Upper lobe of left lung (tissue), 6 donors: ENCODE measurements at regions not wholly inside any gene's neighbourhood (a gene's known extent, or its start where the extent isn't known, plus 50 kb on each side); places are given as distances from the start of the nearest gene placed in this dataset.

ENCODE experiments used
- ATAC-seq, 2 donors: fragments of 200-7000 bp; cut with Tn5 transposase; one replicate each; pipeline ENCODE4 v1.9.1; 2022; ENCODE audit warnings: mild to moderate bottlenecking in 2 of 2, moderate library complexity in 2 of 2; ENCODE audit not compliant: low FRiP score in 2 of 2
- DNase-seq, 2 donors: peaks; one replicate each; pipeline ENCODE4 v3.0.0-alpha.2; 2019 to 2020
- H3K27ac ChIP-seq, 4 donors: fragments of 200-600 bp; sonication (generic); one replicate each; pipeline ENCODE4 v1.5.1; 2016 to 2019
- H3K27me3 ChIP-seq, 4 donors: fragments of 200-600 bp; sonication (generic); one replicate each; pipeline ENCODE4 v1.5.1; 2017 to 2019
- H3K36me3 ChIP-seq, 4 donors: fragments of 200-600 bp; sonication (generic); one replicate each; pipeline ENCODE4 v1.5.1; 2016 to 2019
- H3K4me1 ChIP-seq, 4 donors: fragments of 200-600 bp; sonication (generic); one replicate each; pipeline ENCODE4 v1.5.1; 2018 to 2019
- H3K4me3 ChIP-seq, 4 donors: fragments of 200-600 bp; sonication (generic); one replicate each; pipeline ENCODE4 v1.5.1; 2017 to 2019; ENCODE audit warnings: mild to moderate bottlenecking in 2 of 4, moderate library complexity in 1 of 4
- H3K9me3 ChIP-seq, 4 donors: fragments of 200-600 bp; sonication (generic); one replicate each; pipeline ENCODE4 v1.5.1; 2018 to 2019
- EP300 ChIP-seq, 4 donors: sonication (generic); formaldehyde crosslinking; IDR thresholded peaks; one replicate each; pipeline ENCODE4 v1.5.1; 2017; ENCODE audit warnings: antibody characterized with exemption in 4 of 4, control low read depth in 2 of 4
- POLR2A ChIP-seq, 4 donors: fragments of 450-650 bp; IDR thresholded peaks; one replicate each; pipeline ENCODE4 v1.5.1; 2016 to 2017; ENCODE audit warnings: antibody characterized with exemption in 4 of 4, mild to moderate bottlenecking in 2 of 4
- POLR2AphosphoS5 ChIP-seq, 2 donors: sonication (generic); formaldehyde crosslinking; IDR thresholded peaks; one replicate each; pipeline ENCODE4 v1.5.1; 2017; ENCODE audit warnings: antibody characterized with exemption in 2 of 2
- WGBS, 2 donors: methylation state at CpG; one replicate each; pipeline ENCODE4 v1.1.5; 2017 to 2018; 5-methylcytosine and 5-hydroxymethylcytosine counted together
- TF ChIP-seq, protein P1 (sequence below), 6 experiments: fragments of 450-650 bp in 4 of 6; fragments of 200-600 bp in 2 of 6; sonication (generic) in 2 of 6; IDR thresholded peaks; one replicate each; pipeline ENCODE4 v1.5.1; 2016 to 2019; ENCODE audit warnings: antibody characterized with exemption in 6 of 6
- donor health status: DM: no; HTN: no; CAD: no; lungs with moderate emphysema.
- donor health status: DM: no; HTN: yes; CAD: no; lungs with severe emphysema.

DNA sequence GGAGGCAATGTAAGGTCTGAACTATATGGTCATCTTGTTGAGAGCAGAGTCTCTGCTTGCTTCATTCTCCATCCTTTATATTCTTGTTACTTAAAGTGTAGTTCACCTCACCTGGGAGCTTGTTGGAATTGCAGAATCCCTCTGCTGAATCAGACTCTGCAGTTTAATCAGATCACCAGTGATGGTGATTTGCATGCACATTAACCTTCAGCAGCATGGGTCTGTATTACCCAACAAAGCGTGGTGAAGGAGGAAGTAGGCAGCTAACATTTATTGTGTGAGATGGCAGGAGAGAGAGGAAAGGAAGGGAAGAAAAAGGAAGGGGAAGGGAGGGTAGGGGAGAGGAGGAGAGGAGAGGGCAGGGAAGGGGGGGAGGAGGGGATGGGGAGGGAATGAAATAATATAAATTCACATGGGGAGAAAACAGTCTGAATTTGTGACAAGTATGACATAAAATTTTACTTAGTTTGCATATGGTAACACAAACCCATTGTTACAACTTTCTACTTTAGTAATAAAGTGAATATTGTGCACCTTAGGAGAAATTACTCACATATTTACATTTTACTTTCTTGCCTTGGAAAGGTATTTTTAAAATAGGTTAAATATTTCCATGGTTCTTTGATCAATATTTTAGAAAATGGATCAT, 740.7 kb downstream of the DHX35 start:
- DNase-seq = no peak
- no peak overlapping the region for H3K4me3 ChIP-seq
- H3K4me1 ChIP-seq = no peaks in the 10 kb centered on the region
- H3K27ac ChIP-seq = no peak overlapping the region
- TF ChIP-seq, protein P1, sequence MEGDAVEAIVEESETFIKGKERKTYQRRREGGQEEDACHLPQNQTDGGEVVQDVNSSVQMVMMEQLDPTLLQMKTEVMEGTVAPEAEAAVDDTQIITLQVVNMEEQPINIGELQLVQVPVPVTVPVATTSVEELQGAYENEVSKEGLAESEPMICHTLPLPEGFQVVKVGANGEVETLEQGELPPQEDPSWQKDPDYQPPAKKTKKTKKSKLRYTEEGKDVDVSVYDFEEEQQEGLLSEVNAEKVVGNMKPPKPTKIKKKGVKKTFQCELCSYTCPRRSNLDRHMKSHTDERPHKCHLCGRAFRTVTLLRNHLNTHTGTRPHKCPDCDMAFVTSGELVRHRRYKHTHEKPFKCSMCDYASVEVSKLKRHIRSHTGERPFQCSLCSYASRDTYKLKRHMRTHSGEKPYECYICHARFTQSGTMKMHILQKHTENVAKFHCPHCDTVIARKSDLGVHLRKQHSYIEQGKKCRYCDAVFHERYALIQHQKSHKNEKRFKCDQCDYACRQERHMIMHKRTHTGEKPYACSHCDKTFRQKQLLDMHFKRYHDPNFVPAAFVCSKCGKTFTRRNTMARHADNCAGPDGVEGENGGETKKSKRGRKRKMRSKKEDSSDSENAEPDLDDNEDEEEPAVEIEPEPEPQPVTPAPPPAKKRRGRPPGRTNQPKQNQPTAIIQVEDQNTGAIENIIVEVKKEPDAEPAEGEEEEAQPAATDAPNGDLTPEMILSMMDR (IDR thresholded peaks at IDR 0.05) = no peak
- TF ChIP-seq EP300 (IDR thresholded peaks at IDR 0.05) (no peak), POLR2A (IDR thresholded peaks at IDR 0.05) (no peak), POLR2AphosphoS5 (IDR thresholded peaks at IDR 0.05) (no peak)
- no peaks in the 10 kb centered on the region for H3K9me3 ChIP-seq
- H3K27me3 ChIP-seq = no peaks in the 10 kb centered on the region
- H3K36me3 ChIP-seq = no peaks in the 10 kb centered on the region
- WGBS, 2 donors = 60 to 73% methylated on average over 1 of the region's 1 CpG
- no peak for ATAC-seq

DNA sequence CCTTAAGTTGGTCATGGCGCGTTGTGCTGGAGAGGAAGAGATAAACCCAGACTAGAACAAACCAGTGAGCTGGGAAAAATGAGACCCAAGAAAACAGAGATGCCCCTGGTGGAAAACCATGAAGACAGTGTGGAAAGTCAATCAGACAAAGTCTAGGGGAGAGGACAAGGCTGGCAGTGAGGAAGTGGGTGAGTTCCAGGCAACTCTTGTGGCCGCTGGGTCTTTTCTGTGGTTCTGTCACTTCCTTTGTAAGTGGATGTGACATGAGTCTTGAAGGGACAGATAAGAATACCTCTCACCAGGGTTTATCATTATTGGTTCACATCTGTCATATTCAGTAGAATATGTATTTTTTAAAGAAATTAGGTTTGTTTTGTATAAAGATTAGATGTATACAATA, 738.4 kb downstream of the DHX35 start:
- no peaks in the 10 kb centered on the region for H3K27me3 ChIP-seq
- TF ChIP-seq, protein P1 (IDR thresholded peaks at IDR 0.05) = no peak
- no peak for TF ChIP-seq POLR2AphosphoS5 (IDR thresholded peaks at IDR 0.05)
- TF ChIP-seq POLR2A (IDR thresholded peaks at IDR 0.05) = no peak
- TF ChIP-seq EP300 (IDR thresholded peaks at IDR 0.05) = no peak
- H3K9me3 ChIP-seq = no peaks in the 10 kb centered on the region
- no peaks in the 10 kb centered on the region for H3K4me1 ChIP-seq
- no peak overlapping the region for H3K4me3 ChIP-seq
- DNase-seq (no peak), ATAC-seq (no peak)
- no peak overlapping the region for H3K27ac ChIP-seq
- WGBS, 2 donors = 80 to 83% methylated on average over 3 of the region's 3 CpGs
- no peaks in the 10 kb centered on the region for H3K36me3 ChIP-seq

DNA sequence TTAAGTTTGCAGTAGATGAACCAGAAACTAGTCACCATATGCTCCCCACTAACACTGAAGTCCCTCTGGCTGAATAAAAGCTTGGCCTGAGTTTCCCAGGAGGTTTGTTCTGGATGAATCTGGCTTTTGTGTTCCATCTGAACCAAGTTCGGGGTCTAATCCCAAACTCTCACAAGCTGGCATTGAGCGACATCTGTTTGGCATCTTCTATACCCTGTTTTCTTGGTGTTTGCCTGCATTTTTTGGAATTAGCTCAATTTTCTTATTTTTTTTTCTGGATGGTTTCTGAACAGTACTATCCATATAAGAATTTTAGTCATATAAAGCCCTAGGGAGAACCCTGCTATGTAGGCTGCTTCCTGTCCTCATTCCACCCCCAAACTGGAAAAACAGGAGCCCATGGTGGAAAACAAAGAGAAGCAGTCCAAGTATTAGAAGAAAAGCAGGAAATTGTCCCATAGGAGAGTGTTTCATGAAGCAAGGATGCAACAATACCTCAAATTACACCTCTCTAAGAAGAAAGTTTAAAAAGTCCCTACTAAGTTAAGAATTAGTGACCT, 737.1 kb downstream of the DHX35 start:
- DNase-seq = no peak
- Histone ChIP-seq H3K9me3 (no peaks in the 10 kb centered on the region), H3K27me3 (no peaks in the 10 kb centered on the region), H3K27ac (no peak overlapping the region), H3K36me3 (no peaks in the 10 kb centered on the region), H3K4me1 (no peaks in the 10 kb centered on the region), H3K4me3 (no peak overlapping the region)
- no peak for TF ChIP-seq POLR2AphosphoS5 (IDR thresholded peaks at IDR 0.05)
- TF ChIP-seq, protein P1 (IDR thresholded peaks at IDR 0.05) = no peak
- TF ChIP-seq POLR2A (IDR thresholded peaks at IDR 0.05) = no peak
- no peak for TF ChIP-seq EP300 (IDR thresholded peaks at IDR 0.05)
- WGBS, 2 donors = 67 to 82% methylated on average over 2 of the region's 2 CpGs
- no peak for ATAC-seq

DNA sequence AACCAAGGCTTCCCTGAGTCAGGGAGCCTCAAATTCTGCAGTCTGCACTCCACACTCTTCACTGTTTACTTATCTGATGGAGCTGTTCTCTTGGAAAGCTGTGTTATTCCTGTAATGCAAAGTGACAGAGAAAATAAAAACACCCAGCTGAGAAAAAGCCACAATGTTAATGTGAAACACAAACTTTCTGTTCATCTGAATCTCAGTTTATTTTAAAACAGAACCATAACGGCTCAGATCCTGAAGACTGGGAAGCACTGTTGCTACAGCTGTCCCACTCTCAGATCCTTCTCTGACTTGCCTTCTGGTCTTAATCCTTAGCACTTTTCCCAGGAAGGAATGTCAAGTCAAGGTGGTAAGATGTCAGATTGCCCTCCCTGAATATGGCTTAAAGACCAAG, 736.6 kb downstream of the DHX35 start:
- no peak for ATAC-seq
- no peak overlapping the region for H3K27ac ChIP-seq
- no peaks in the 10 kb centered on the region for H3K27me3 ChIP-seq
- no peaks in the 10 kb centered on the region for H3K4me1 ChIP-seq
- DNase-seq = no peak
- 44 to 65% methylated on average over 1 of the region's 1 CpG for WGBS, 2 donors
- no peaks in the 10 kb centered on the region for H3K36me3 ChIP-seq
- H3K4me3 ChIP-seq = no peak overlapping the region
- TF ChIP-seq, protein P1 (IDR thresholded peaks at IDR 0.05) = no peak
- TF ChIP-seq EP300 (IDR thresholded peaks at IDR 0.05) (no peak), POLR2AphosphoS5 (IDR thresholded peaks at IDR 0.05) (no peak)
- no peaks in the 10 kb centered on the region for H3K9me3 ChIP-seq
